NK-92 treated with Interleukin-12 subunit alpha and Interleukin-12 subunit beta, amount 100 ng/mL, for 24 hours (cell line): ENCODE measurements at regions not wholly inside any gene's neighbourhood (a gene's known extent, or its start where the extent isn't known, plus 50 kb on each side); places are given as distances from the start of the nearest gene placed in this dataset.

Source experiments
- DNase-seq: peaks from one replicate; lab custom pipeline; 2025; lab: John Stamatoyannopoulos, UW

- DNase-seq, result no peak
Observed at GRCh38 chr4:22115262-22115661, 166.7 kb upstream of the KCNIP4 start.

- DNase-seq, result no peak
Observed at GRCh38 chr4:22103768-22104167, 155.2 kb upstream of the KCNIP4 start.

GRCh38 chr4:22099896-22100295, 151.3 kb upstream of the KCNIP4 start:
- DNase-seq, result no peak

GRCh38 chr4:22097596-22097995, 149.0 kb upstream of the KCNIP4 start:
- DNase-seq, result no peak

GRCh38 chr4:22094217-22094616, 145.6 kb upstream of the KCNIP4 start:
- no peak for DNase-seq

GRCh38 chr4:22093126-22093525, 144.6 kb upstream of the KCNIP4 start:
- DNase-seq, result no peak

GRCh38 chr4:22091906-22092305, 143.3 kb upstream of the KCNIP4 start:
- DNase-seq, result no peak

GRCh38 chr4:22091352-22091717, 142.8 kb upstream of the KCNIP4 start:
- DNase-seq, result no peak

- DNase-seq, result no peak
Observed at GRCh38 chr4:22090661-22091351, 142.2 kb upstream of the KCNIP4 start.

- DNase-seq, result no peak
Observed at GRCh38 chr4:22077571-22077970, 129.0 kb upstream of the KCNIP4 start.

GRCh38 chr4:22072726-22073125, 124.2 kb upstream of the KCNIP4 start:
- no peak for DNase-seq

- no peak for DNase-seq
Observed at GRCh38 chr4:22072240-22072639, 123.7 kb upstream of the KCNIP4 start.

- no peak for DNase-seq
Observed at GRCh38 chr4:22071749-22072148, 123.2 kb upstream of the KCNIP4 start.

- no peak for DNase-seq
Observed at GRCh38 chr4:22070256-22070655, 121.7 kb upstream of the KCNIP4 start.

GRCh38 chr4:22063613-22064012, 115.0 kb upstream of the KCNIP4 start:
- no peak for DNase-seq

- DNase-seq, result no peak
Observed at GRCh38 chr4:22062676-22063075, 114.1 kb upstream of the KCNIP4 start.

- DNase-seq, result no peak
Observed at GRCh38 chr4:22055954-22056353, 107.4 kb upstream of the KCNIP4 start.

- no peak for DNase-seq
Observed at GRCh38 chr4:22052076-22052475, 103.5 kb upstream of the KCNIP4 start.

- no peak for DNase-seq
Observed at GRCh38 chr4:22048323-22048722, 99.8 kb upstream of the KCNIP4 start.

GRCh38 chr4:22047793-22048192, 99.2 kb upstream of the KCNIP4 start:
- no peak for DNase-seq

- DNase-seq, result no peak
Observed at GRCh38 chr4:22045051-22045630, 96.6 kb upstream of the KCNIP4 start.

GRCh38 chr4:22031423-22031822, 82.9 kb upstream of the KCNIP4 start:
- DNase-seq, result no peak

- no peak for DNase-seq
Observed at GRCh38 chr4:22030881-22031280, 82.3 kb upstream of the KCNIP4 start.

- no peak for DNase-seq
Observed at GRCh38 chr4:22030307-22030706, 81.7 kb upstream of the KCNIP4 start.
